Sciatic nerve (tissue), 2 donors: ENCODE measurements at regions not wholly inside any gene's neighbourhood (a gene's known extent, or its start where the extent isn't known, plus 50 kb on each side); places are given as distances from the start of the nearest gene placed in this dataset.
"Not testable (repeated sequence)": the region's sequence is repeated elsewhere in the genome, so short reads cannot be mapped to it uniquely, and the experiment has no call there.

ENCODE experiments used
- ATAC-seq: fragments of 200-7000 bp; cut with Tn5 transposase; one replicate; pipeline ENCODE4 v1.9.1; 2020; ENCODE audit warnings: mild to moderate bottlenecking, moderate library complexity
- DNase-seq: peaks from one replicate; pipeline ENCODE4 v3.0.0-alpha.2; 2020; ENCODE audit warnings: low spot score
- intact Hi-C: fragments of 100-400 bp; cut with DNase I; formaldehyde crosslinking; loops from one replicate; pipeline ENCODE4 v1.14.2; 2022
- donor health status: DM: no; HTN: no; CAD: no.
- donor health status: DM: no; HTN: no; CAD: no.

DNA sequence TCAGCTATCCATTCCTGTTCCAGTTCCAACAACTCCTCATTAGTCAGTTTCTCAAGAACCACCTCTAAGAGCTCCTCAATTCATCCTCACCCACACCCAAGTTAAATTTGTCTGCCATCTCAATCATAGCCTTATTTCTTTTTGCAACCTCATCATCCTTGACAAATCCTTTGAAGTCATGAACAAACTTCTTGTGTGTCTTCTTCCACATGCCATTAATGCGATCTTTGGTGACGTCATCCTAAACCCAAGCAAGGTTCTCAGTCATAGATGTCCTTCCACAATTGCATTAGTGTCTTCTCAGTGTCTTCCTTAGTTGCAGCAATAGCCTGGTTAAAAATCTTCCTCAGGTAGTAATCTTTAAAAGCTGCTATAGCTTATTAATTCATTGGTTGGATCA lies 71.2 kb upstream of the FSIP2 start:
- intact Hi-C loops = no loop called here
- DNase-seq = no peak
- ATAC-seq = no peak

DNA sequence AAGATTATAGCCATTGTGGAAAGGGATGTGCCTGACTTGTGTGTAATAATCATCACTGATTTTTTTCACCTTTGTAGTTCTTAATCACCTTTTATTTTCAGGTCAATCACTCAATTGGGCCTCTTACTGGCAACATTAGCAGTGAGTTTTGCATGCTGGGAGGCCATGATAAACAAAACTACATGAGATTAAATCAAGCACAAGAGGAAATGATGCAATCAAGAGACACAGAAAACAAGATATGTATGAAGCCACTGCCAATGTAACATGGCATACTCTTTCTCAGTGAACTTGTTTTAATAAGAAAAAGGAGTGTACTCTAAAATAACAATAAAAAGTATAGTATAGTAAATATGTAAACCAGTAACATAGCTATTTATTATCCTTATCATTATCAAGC lies 69.9 kb upstream of the FSIP2 start:
- intact Hi-C loops = no loop called here
- DNase-seq (no peak), ATAC-seq (no peak)

DNA sequence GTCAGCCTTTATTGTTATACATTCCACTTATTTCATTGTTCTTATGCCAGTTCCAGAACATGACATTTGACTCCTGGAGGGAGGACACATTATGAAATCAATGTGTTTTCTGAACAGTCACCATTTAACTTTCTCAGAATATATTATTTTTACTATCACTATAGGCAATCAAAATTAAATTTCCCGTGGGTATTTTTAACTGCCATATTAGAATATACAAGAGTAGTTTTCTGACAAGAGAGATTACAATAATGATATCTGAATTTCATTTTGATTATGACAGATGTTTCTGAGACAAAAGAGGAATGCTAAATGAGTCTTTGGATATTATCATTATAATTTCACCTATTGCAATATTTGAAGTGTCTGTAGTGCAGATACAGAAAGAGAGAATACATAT lies 64.4 kb upstream of the FSIP2 start:
- DNase-seq = no peak

DNA sequence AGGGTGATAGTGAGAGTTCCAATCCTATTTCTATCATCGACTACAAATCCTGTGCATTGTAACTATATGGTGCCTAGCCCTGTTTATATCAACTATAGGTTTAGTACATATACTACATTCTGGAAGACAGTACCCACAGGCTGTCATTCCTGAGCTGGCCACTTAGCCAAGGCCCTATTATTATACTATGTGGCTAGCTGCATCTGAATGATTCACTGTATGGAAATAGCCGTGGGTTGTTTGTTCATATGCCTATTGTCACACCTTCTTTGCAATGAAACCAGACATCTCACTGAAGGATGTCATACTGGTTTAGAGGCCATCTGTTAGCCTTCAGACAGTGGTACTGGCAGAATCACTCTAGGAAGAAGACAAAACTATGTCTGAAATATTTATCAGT lies 62.3 kb upstream of the FSIP2 start:
- intact Hi-C loops = no loop called here
- no peak for ATAC-seq

More for the DNA sequence above, 64.4 kb upstream of the FSIP2 start:
- intact Hi-C loops = no loop called here
- ATAC-seq = no peak

GRCh38 chr2:185687001-185687400 lies 51.6 kb upstream of the FSIP2 start:
- DNase-seq, intact Hi-C loops, ATAC-seq: not testable (repeated sequence)

More for the DNA sequence above, 62.3 kb upstream of the FSIP2 start:
- DNase-seq = no peak

GRCh38 chr2:185687967-185688366 lies 50.6 kb upstream of the FSIP2 start:
- DNase-seq (no peak), ATAC-seq (no peak)
- intact Hi-C loops = no loop called here
